ENCODE measurements at regions not wholly inside any gene's neighbourhood (a gene's known extent, or its start where the extent isn't known, plus 50 kb on each side); places are given as distances from the start of the nearest gene placed in this dataset.

DNA sequence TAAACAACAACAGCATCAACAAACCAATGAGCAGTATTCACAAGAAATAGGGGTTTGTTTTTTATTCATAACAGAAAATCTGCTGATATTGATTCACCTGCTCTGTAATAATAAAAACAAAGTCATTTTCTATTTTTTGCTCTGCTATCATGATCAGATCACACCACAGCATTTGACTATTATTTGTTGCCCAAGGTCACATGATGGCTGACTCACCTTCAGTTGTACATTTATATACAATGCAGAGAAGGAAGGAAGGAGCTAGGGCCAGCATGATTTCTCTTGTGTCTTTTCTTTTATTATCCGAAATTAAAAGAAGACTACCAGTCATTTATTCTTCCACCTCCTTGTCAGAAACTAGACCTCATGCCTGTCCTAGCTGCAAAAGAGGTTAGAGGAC is 1427.7 kb upstream of the CELF4 start:
- TF ChIP-seq TAF1 (IDR thresholded peaks at IDR 0.05; ENCODE audit: borderline replicate concordance, insufficient read depth, low read length) (no peak), FOXP2 (optimal IDR thresholded peaks at IDR 0.05; ENCODE audit: borderline replicate concordance, extremely low read depth, extremely low read length, insufficient read depth) (no peak), SIN3A (IDR thresholded peaks at IDR 0.05; ENCODE audit: borderline replicate concordance, insufficient read depth, low read length) (no peak), POLR2AphosphoS5 (IDR thresholded peaks at IDR 0.05; ENCODE audit: low read depth, low read length) (no peak)
- TF ChIP-seq, protein P1, sequence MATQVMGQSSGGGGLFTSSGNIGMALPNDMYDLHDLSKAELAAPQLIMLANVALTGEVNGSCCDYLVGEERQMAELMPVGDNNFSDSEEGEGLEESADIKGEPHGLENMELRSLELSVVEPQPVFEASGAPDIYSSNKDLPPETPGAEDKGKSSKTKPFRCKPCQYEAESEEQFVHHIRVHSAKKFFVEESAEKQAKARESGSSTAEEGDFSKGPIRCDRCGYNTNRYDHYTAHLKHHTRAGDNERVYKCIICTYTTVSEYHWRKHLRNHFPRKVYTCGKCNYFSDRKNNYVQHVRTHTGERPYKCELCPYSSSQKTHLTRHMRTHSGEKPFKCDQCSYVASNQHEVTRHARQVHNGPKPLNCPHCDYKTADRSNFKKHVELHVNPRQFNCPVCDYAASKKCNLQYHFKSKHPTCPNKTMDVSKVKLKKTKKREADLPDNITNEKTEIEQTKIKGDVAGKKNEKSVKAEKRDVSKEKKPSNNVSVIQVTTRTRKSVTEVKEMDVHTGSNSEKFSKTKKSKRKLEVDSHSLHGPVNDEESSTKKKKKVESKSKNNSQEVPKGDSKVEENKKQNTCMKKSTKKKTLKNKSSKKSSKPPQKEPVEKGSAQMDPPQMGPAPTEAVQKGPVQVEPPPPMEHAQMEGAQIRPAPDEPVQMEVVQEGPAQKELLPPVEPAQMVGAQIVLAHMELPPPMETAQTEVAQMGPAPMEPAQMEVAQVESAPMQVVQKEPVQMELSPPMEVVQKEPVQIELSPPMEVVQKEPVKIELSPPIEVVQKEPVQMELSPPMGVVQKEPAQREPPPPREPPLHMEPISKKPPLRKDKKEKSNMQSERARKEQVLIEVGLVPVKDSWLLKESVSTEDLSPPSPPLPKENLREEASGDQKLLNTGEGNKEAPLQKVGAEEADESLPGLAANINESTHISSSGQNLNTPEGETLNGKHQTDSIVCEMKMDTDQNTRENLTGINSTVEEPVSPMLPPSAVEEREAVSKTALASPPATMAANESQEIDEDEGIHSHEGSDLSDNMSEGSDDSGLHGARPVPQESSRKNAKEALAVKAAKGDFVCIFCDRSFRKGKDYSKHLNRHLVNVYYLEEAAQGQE (IDR thresholded peaks at IDR 0.05; ENCODE audit: insufficient read depth in 1 of 2, low read depth in 2 of 2, low read length in 2 of 2), result no peak

DNA sequence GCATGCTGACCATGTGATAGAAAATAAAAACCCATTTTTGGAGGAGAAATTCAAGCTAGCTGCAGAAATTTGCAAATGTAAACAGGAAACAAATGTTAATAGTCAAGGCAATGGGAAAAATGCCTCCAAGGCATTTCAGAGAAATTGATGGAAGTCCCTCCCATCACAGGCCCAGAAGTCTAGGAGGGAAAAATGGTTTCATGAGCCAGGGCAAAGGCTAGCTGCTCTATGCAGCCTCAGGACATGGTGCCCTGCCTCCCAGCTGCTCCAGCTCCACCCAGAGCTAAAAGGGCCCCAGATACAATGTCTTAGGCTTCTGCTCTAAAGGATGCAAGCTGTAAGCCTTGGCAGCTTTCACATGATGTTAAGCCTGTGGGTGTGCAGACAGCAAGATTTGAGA is 1419.4 kb upstream of the CELF4 start:
- TF ChIP-seq POLR2AphosphoS5 (IDR thresholded peaks at IDR 0.05; ENCODE audit: low read depth, low read length) (no peak), FOXP2 (optimal IDR thresholded peaks at IDR 0.05; ENCODE audit: borderline replicate concordance, extremely low read depth, extremely low read length, insufficient read depth) (no peak), SIN3A (IDR thresholded peaks at IDR 0.05; ENCODE audit: borderline replicate concordance, insufficient read depth, low read length) (no peak), TAF1 (IDR thresholded peaks at IDR 0.05; ENCODE audit: borderline replicate concordance, insufficient read depth, low read length) (no peak)
- TF ChIP-seq, protein P1 (IDR thresholded peaks at IDR 0.05; ENCODE audit: insufficient read depth in 1 of 2, low read depth in 2 of 2, low read length in 2 of 2), result no peak

DNA sequence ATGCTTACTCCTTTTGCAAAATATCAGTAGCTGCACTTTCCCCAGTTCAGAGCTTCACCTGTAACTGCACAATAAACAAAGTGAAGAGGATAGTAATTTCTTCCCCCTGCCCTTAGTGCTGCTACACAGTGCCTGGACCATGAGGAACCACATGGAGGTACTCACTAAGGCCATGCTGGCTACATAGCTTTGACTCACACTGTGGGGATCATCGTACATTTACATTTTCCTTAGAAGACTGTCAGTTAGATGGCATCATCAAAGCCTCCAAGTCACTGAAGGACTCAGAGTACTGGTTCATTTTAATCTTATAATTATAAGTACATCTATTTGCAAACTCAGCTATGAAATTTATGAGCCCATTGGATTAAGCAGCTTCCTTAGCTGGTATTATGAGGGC is 1416.5 kb upstream of the CELF4 start:
- TF ChIP-seq TAF1 (IDR thresholded peaks at IDR 0.05; ENCODE audit: borderline replicate concordance, insufficient read depth, low read length) (no peak), POLR2AphosphoS5 (IDR thresholded peaks at IDR 0.05; ENCODE audit: low read depth, low read length) (no peak), SIN3A (IDR thresholded peaks at IDR 0.05; ENCODE audit: borderline replicate concordance, insufficient read depth, low read length) (no peak), FOXP2 (optimal IDR thresholded peaks at IDR 0.05; ENCODE audit: borderline replicate concordance, extremely low read depth, extremely low read length, insufficient read depth) (no peak)
- TF ChIP-seq, protein P1 (IDR thresholded peaks at IDR 0.05; ENCODE audit: insufficient read depth in 1 of 2, low read depth in 2 of 2, low read length in 2 of 2), result no peak

DNA sequence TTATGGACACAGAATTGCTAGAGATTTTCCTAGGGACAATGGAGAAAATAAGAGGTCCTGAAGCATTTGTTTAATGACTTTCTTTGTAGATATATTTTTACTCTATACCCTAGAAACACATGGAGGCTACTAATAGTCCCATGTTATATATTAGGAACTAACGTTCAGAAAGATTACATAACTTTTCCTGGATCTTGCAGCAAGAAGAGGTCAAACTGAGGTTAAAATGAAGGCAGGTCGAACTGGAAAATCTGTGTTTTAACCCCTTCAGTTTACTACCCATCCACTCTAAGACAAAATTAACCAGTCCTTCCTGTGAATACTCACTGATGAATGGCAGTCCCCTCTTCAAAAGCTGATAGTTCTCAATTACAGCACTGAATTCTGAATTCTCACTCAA is 1415.8 kb upstream of the CELF4 start:
- TF ChIP-seq, protein P1 (IDR thresholded peaks at IDR 0.05; ENCODE audit: insufficient read depth in 1 of 2, low read depth in 2 of 2, low read length in 2 of 2), result no peak
- TF ChIP-seq SIN3A (IDR thresholded peaks at IDR 0.05; ENCODE audit: borderline replicate concordance, insufficient read depth, low read length), result no peak
- no peak for TF ChIP-seq POLR2AphosphoS5 (IDR thresholded peaks at IDR 0.05; ENCODE audit: low read depth, low read length)
- no peak for TF ChIP-seq FOXP2 (optimal IDR thresholded peaks at IDR 0.05; ENCODE audit: borderline replicate concordance, extremely low read depth, extremely low read length, insufficient read depth)
- TF ChIP-seq TAF1 (IDR thresholded peaks at IDR 0.05; ENCODE audit: borderline replicate concordance, insufficient read depth, low read length), result no peak

DNA sequence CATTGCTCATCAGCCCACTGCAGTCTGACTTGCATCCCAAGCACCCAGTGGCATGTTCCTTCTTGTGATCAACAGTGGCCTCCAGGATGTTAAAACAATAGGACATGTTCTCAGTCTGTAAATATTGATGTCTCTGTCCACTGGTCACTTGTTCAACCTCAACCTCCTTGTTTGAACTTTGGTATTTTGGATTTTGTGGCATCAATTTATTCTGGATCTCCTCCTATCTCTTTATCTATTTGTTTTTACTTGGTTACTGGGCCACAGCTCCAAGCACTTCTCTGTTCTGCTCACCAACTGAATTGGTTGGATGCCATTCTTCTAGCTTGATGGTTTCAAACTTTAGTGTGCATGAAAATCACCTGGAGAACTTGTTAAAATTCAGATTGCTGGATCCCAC is 1414.8 kb upstream of the CELF4 start:
- TF ChIP-seq POLR2AphosphoS5 (IDR thresholded peaks at IDR 0.05; ENCODE audit: low read depth, low read length), result no peak
- TF ChIP-seq TAF1 (IDR thresholded peaks at IDR 0.05; ENCODE audit: borderline replicate concordance, insufficient read depth, low read length), result no peak
- TF ChIP-seq, protein P1 (IDR thresholded peaks at IDR 0.05; ENCODE audit: insufficient read depth in 1 of 2, low read depth in 2 of 2, low read length in 2 of 2), result no peak
- no peak for TF ChIP-seq FOXP2 (optimal IDR thresholded peaks at IDR 0.05; ENCODE audit: borderline replicate concordance, extremely low read depth, extremely low read length, insufficient read depth)
- no peak for TF ChIP-seq SIN3A (IDR thresholded peaks at IDR 0.05; ENCODE audit: borderline replicate concordance, insufficient read depth, low read length)

Measured in PFSK-1 (cell line).